HG03108 (cell line): ENCODE measurements at regions not wholly inside any gene's neighbourhood (a gene's known extent, or its start where the extent isn't known, plus 50 kb on each side); places are given as distances from the start of the nearest gene placed in this dataset.
"Not testable (repeated sequence)": the region's sequence is repeated elsewhere in the genome, so short reads cannot be mapped to it uniquely, and the experiment has no call there.

Experiments
- ATAC-seq: cut with Tn5 transposase; IDR thresholded peaks from one replicate; pipeline ENCODE4 v1.9.1; 2021; ENCODE audit warnings: moderate library complexity; ENCODE audit not compliant: unreplicated experiment

DNA sequence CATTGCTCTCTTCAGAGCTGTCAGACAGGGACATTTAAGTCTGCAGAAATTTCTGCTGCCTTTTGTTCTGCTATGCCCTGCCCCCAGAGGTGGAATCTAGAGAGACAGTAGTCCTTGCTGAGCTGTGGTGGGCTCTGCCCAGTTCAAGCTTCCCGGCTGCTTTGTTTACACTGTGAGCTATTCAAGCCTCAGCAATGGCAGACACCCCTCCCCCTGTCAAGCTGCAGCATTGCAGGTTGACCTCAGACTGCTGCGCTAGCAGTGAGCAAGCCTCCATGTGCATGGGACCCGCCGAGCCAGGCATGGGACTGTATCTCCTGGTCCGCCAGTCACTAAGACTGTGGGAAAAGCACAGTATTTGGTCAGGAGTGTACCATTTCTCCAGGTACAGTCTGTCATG lies 53.6 kb upstream of the MAPK10 start:
- ATAC-seq = not testable (repeated sequence)

GRCh38 chr4:86414686-86415085 lies 54.8 kb upstream of the MAPK10 start:
- no peak for ATAC-seq

DNA sequence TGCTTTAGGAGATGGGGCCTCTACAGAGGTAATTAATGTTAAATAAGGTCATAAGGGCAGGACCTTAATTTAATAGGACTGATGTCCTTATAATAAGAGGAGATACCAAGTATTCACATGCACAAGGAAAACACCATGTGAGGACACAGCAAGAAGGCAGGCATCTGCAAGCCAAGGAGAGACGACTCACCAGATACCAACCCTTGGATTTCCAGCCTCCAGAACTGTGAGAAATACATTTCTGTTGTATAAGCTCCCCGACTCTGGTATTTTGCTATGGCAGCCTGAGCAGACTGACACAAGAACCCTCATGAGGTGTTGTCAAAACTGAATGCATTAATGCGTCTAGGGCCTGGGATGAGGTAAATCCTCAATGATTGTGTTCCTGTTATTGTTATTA lies 56.2 kb upstream of the MAPK10 start:
- no peak for ATAC-seq

- ATAC-seq = no peak
Measured at GRCh38 chr4:86421461-86421860, 61.6 kb upstream of the MAPK10 start.

- no peak for ATAC-seq
Measured at GRCh38 chr4:86431543-86432116, 71.8 kb upstream of the MAPK10 start.

- ATAC-seq = no peak
Measured at GRCh38 chr4:86432559-86433134, 72.8 kb upstream of the MAPK10 start.

DNA sequence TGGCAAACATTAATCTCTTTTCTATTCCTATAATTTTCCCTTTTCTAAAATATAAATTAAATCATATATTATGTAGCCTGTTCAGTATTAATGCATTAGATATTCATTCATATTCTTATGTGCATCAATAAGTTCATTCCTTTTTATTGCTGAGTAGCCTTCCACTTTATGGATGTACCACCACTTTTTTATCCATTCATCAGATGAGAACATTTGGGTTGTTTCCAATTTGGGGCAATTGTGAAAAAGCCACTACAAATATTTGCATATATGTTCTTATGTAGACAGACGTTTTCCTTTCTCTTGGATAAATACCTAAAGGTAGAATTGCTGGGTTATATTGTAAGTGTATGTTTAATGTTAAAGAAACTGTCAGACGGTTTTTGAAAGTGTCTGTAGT lies 79.4 kb upstream of the MAPK10 start:
- no peak for ATAC-seq

DNA sequence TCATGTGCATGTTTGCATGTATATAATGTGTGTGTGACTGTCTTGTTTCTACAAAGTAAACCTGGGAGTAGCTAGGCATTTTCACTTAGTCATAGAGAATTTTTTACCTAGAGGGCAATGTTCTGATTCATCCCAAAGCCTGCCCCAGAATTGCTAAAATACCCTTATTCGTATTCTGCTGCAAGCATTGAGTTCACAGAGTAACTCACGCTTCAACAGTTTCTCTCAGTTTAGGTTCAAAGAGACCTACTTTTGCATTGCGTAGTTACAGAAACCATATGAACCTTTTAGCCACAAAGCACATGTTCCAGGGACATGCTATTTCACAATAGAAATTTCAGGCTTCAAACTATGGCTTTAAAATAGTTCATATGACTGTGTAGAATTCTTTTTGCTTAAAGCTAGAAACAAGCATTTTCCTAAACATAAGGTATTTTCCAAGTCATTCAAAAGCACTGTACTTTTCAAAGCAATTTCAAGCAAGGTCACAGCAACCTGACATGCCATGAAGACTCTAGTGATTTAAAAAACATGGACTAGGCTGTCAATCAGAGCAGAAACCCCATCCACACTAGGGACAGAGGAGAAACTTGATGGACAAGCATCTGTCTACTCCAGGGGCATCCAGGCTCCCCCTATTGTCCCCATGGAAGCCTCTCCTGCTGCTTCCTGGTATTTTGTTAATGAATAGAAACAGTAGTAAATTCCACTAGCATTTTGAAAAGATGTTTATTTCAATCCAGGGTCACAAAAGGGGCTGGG lies 81.5 kb upstream of the MAPK10 start:
- ATAC-seq = no peak

- no peak for ATAC-seq
Measured at GRCh38 chr4:86442881-86443280, 83.0 kb upstream of the MAPK10 start.

GRCh38 chr4:86443495-86443894 lies 83.6 kb upstream of the MAPK10 start:
- no peak for ATAC-seq

DNA sequence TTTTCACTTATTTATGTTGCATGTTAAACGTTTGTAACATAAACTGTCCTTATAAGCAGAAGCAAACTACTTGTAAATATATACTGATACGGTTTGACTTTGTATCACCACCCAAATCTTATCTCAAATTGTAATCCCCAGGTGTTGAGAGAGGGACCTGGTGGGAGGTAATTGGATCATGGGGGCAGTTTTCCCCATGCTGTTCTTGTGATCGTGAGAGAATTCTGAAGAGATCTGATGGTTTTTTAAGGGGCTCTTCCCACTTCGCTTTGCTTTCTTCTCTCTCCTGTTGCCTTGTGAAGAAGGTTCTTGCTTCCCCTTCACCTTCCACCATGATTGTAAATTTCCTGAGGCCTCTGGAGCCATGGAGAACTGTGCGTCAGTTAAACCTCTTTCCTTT lies 87.1 kb upstream of the MAPK10 start:
- ATAC-seq = no peak

GRCh38 chr4:86448871-86449270 lies 89.0 kb upstream of the MAPK10 start:
- no peak for ATAC-seq

DNA sequence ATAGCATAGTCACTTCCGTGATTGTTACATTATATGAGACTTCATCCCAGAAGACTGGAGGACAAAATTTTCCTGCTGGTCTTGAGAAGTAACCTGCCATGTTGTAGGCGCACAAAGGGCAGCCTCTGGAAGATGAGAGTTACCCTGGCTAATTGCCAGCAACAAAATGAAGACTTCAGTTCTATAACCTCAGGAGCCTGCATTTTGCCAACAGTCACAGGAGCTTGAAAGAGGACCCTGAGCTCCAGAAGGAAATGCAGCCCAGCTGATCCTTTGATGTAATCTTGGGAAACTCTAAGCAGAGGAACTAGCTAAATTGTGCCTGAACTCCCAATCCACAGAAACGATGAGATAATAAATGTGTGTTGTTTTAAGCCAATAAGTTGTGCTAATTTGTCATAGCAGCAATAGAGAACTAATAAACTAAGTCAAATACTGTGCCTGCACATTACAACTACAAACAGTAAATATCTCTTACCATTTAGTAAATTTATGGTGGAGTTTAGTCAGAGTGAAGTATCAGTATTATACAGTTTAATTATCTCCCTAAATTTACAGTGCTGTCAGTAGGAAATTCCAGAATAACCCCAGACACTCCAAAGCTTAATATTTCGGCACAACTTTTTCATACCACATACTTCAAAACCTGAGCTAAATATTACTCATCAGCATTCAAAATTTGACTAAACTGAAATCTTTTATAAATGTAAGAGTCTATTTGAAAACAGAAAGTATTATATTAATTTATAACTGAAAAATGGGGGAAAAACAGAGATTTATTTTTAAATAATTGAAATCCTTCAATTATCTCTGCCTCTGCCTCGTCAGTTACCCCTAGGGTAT lies 90.1 kb upstream of the MAPK10 start:
- ATAC-seq = no peak

- ATAC-seq = no peak
Measured at GRCh38 chr4:86450861-86451260, 91.0 kb upstream of the MAPK10 start.

- no peak for ATAC-seq
Measured at GRCh38 chr4:86451560-86452330, 91.9 kb upstream of the MAPK10 start.

GRCh38 chr4:86452422-86452891 lies 92.6 kb upstream of the MAPK10 start:
- ATAC-seq = no peak

DNA sequence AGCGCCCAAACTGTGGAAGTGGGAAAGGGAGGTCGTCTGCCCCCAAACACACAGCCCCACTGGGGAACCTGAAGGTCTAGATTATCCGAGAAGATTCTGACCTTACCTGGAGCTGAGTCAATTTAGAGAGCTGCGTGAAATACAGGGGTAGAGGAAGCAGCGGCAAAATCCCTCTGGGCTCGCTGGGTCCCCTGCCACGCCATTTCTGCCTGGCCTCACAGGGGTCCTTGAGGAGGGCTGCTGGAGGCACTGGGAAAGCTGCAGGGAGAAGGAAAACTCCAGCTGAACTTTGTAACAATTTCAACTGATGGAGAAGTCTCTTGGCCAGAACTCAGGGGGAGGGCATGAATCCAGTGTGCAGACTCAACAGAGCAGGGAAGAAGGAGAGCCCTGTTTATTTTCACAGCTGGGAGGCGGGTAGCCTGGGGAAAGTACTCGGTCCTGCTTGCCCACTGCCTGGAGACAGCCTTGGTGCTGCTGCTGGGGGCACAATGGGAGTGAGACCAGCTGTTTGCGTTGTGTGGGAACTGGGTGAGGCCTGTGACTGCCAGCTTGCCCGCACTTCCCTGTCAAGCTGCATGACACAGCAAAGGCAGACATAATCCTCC lies 93.2 kb upstream of the MAPK10 start:
- ATAC-seq = no peak

DNA sequence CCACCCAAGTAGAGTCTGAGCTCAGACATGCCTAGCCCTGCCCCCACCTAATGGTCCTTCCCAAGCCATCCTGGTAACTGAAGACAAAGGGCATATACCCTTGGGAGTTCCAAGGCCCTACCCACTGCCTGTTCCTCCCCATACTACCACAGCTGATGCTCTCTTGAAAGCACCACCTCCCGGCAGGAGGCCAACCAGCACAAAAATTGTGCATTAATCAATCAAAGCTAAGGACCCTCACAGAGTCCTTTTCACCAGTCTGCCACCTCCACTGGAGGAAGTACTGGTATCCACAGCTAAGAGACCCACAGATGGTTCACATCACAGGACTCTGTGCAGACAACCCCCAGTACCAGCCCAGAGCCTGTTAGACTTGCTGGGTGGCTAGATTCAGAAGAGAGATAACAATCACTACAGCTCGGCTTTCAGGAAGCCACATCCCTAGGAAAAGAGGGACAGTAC lies 93.8 kb upstream of the MAPK10 start:
- ATAC-seq = not testable (repeated sequence)

GRCh38 chr4:86461849-86462248 lies 102.0 kb upstream of the MAPK10 start:
- no peak for ATAC-seq

DNA sequence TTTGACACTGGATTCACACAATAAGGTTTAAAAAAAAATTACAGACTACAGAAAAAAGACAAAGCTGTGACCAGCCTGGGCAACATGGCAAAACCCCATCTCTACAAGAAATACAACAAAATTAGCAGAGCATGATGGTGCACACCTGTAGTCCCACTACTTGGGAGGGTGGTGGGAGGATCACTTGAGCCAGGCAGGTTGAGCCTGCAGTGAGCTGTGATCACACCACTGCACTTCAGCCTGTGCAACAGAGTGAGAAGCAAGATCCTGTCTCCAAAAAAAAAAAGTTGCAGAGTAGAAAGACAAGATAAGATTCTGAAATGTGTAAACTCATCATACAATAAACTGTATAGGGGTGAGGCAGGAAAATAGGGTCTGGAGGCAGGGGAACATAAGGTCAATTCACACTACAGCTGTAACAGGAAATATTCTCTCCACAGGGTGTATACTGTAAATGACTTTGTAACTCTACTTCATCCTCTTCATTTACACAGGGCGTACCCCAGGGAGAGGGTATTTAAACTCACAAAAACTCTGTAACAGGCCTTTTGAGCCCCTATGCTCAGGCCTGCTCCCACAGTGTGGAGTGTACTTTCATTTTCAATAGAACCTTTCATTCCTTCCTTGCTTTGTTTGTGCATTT lies 112.6 kb upstream of the MAPK10 start:
- no peak for ATAC-seq
